NT2/D1 (cell line): ENCODE measurements at regions not wholly inside any gene's neighbourhood (a gene's known extent, or its start where the extent isn't known, plus 50 kb on each side); places are given as distances from the start of the nearest gene placed in this dataset.

Source experiments
- SUZ12 ChIP-seq: IDR thresholded peaks from 2 replicates; pipeline ENCODE4 v1.6.1; 2011; ENCODE audit not compliant: insufficient read length, insufficient read depth; ENCODE audit errors: extremely low read depth
- ZNF274 ChIP-seq: IDR thresholded peaks from 2 replicates; pipeline ENCODE4 v1.6.1; 2011; ENCODE audit warnings: mild to moderate bottlenecking, low read depth, low read length

DNA sequence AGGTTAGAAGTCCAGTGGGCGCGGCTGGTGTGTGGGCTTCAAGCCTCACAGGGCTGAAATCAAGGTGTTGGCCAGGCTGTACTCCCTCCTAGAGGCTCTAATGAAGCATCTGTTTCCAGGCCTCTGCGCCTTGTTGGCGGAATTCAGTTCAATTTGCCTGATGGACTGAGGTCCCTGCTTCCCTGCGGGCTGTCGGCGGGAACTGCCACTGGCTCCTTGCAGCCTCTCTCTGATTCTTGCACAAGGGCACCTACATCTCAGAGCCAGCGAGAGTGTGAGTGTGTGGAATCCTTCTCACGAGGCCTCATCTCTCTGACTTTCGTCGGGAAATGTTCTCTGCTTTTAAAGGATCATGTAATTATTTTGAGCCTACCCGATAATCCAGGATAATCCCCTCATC, 128.6 kb downstream of the DLEU7 start:
- no peak for TF ChIP-seq ZNF274
- no peak for TF ChIP-seq SUZ12
